Activated CD4-positive, alpha-beta memory T cell treated with anti-CD3 and anti-CD28 coated beads, Interleukin-2, amount 10 ng/mL, durations not matched to agents 7 days and 5 days (primary cell): ENCODE measurements at regions not wholly inside any gene's neighbourhood (a gene's known extent, or its start where the extent isn't known, plus 50 kb on each side); places are given as distances from the start of the nearest gene placed in this dataset.

ENCODE experiments used
- CTCF ChIA-PET: fragments of 350-600 bp; sonication (Branson Sonifier 250); formaldehyde crosslinking; loops from one replicate; lab custom pipeline; 2021; ENCODE audit warnings: antibody characterized with exemption, inconsistent platforms; lab: Charles Lee
- POLR2A ChIA-PET: fragments of 350-600 bp; sonication (Branson Sonifier 250); formaldehyde crosslinking; loops from one replicate; lab custom pipeline; 2021; ENCODE audit warnings: antibody characterized with exemption; lab: Charles Lee
- DNase-seq: peaks from one replicate; pipeline ENCODE4 v3.0.0-alpha.2; 2020
- H3K27ac Mint-ChIP-seq: one replicate; pipeline ENCODE4 v1.8.0; 2021; ENCODE audit warnings: mild to moderate bottlenecking, mixed read lengths
- H3K27me3 Mint-ChIP-seq: one replicate; pipeline ENCODE4 v1.8.0; 2021; ENCODE audit warnings: mixed read lengths
- H3K36me3 Mint-ChIP-seq: one replicate; pipeline ENCODE4 v1.8.0; 2021; ENCODE audit warnings: low read depth, mixed read lengths
- H3K4me1 Mint-ChIP-seq: one replicate; pipeline ENCODE4 v1.8.0; 2021; ENCODE audit warnings: mixed read lengths
- H3K4me3 Mint-ChIP-seq: one replicate; pipeline ENCODE4 v1.8.0; 2021; ENCODE audit warnings: mild to moderate bottlenecking, mixed read lengths
- H3K9me3 Mint-ChIP-seq: one replicate; pipeline ENCODE4 v1.8.0; 2021; ENCODE audit warnings: mixed read lengths

DNA sequence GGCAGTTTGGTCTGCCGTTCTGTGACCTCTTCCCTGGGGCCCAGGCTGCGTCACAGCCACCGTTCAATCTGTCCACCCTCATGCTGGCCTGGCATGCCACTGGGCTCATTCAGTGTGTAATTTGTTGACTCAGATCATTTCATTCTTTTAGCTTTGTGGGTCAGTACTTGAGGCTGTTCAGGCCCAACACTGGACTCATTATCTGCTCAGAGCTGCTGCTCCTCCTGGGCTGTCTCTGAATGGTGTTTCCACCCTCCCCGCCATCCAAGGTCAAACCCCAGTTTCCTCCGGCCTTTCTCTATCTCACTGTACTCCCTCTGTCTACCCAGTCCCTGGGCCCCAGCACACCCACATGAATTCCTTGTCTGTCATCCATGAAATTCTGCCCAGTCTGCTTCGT, 152.4 kb upstream of the NCK2 start:
- H3K27ac Mint-ChIP-seq: no peak overlapping the region
- peaks cover 2% of the 10 kb centered on the region for H3K4me1 Mint-ChIP-seq
- DNase-seq: no peak
- no peaks in the 10 kb centered on the region for H3K27me3 Mint-ChIP-seq
- peaks cover 10% of the 10 kb centered on the region for H3K36me3 Mint-ChIP-seq
- ChIA-PET POLR2A (no interaction called here), CTCF (no interaction called here)
- no peak overlapping the region for H3K4me3 Mint-ChIP-seq
- H3K9me3 Mint-ChIP-seq: peaks cover 18% of the 10 kb centered on the region

DNA sequence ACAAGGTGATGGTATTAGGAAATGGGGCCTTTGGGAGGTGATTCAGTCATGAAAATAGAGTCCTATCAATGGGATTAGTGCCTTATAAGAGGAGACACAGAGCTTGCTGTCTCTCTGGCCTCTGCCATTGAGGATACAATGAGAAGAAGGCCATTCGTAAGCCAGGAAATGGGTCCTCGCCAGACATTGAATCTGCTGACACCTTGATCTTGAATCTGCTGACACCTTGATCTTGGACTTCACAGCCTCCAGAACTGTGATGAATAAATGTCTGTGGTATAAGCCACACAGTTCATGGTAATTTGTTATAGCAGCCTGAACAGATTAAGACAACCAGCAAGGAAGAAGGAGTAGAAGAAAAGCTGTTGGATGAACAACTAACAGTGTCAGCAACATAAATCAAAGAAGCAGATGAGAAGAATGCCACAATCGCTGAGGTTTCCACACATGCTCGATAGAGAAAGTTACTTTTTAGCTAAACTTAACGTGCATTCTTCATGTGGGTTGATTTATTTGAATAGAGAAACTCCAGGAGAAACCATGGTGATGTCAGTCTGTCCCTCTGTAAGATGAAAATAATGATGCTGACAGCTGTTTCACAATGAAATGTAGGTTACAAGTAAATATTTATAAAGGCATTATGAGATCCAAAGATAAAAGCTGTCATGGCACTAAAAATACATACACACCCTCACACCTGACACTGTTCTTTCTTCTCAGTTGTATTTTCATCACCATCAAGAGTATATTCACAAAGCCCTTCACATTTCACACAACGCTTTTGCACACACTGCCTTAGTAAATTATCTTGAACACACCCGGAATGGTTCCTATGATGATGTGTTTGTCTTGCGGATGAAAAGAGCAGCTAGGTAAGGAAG, 153.7 kb upstream of the NCK2 start:
- ChIA-PET CTCF (no interaction called here), POLR2A (no interaction called here)
- no peak for DNase-seq
- H3K9me3 Mint-ChIP-seq: peaks cover 19% of the 10 kb centered on the region
- peaks cover 10% of the 10 kb centered on the region for H3K36me3 Mint-ChIP-seq
- no peaks in the 10 kb centered on the region for H3K27me3 Mint-ChIP-seq
- H3K27ac Mint-ChIP-seq: no peak overlapping the region
- no peak overlapping the region for H3K4me3 Mint-ChIP-seq
- H3K4me1 Mint-ChIP-seq: peaks cover 2% of the 10 kb centered on the region

DNA sequence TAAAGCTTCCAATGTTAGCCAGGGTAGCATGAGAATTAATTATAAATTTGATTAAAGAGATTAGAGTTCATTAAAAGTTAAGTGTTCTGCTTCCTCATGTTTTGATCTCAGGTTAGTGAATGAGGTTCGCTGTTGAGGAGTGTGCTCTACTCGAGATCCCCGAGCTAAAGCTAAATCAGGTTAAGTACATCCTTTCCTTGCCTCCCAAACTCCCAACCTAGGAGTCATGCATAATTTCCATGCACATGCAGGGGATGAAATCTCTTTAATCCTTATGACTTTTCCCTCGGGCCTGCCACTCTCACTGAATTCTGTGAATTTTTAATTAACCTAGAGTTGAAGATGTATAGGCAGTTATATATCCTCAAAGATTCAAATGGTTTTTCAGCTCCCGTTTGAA, 156.1 kb upstream of the NCK2 start:
- POLR2A ChIA-PET: no interaction called here
- Mint-ChIP-seq H3K27ac (no peak overlapping the region), H3K4me3 (no peak overlapping the region), H3K27me3 (no peaks in the 10 kb centered on the region), H3K36me3 (peaks cover 10% of the 10 kb centered on the region), H3K9me3 (peaks cover 19% of the 10 kb centered on the region), H3K4me1 (peaks cover 2% of the 10 kb centered on the region)
- CTCF ChIA-PET: interaction anchor here (1.7 kb wide), 1 partner anchor 12 kb away, joined by 7 read pairs; no protein-coding TSS in a partner anchor
- no peak for DNase-seq

DNA sequence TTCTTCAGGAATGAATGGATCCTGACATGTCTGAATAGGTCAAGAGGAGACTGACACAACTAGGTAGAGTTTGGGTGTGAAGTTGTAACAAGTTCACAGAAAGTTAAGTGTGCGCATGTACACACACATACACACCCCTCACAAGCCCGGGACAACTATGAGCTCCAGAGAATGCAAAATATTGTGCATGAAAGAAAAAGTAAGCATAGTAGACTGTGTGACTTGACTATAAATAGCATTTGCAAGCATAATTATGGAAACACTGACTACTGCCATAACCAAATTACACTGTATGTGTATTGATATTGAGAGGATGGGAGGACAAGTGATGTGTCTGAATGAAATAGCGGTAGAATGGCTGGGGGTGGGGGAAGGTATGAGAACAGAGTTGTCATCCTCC, 157.1 kb upstream of the NCK2 start:
- peaks cover 10% of the 10 kb centered on the region for H3K36me3 Mint-ChIP-seq
- POLR2A ChIA-PET: no interaction called here
- CTCF ChIA-PET: interaction anchor here (1.7 kb wide), 1 partner anchor 11 kb away, joined by 7 read pairs; no protein-coding TSS in a partner anchor
- DNase-seq: no peak
- no peak overlapping the region for H3K4me3 Mint-ChIP-seq
- no peak overlapping the region for H3K27ac Mint-ChIP-seq
- H3K4me1 Mint-ChIP-seq: peaks cover 2% of the 10 kb centered on the region
- H3K9me3 Mint-ChIP-seq: peaks cover 19% of the 10 kb centered on the region
- peaks cover 1% of the 10 kb centered on the region for H3K27me3 Mint-ChIP-seq

DNA sequence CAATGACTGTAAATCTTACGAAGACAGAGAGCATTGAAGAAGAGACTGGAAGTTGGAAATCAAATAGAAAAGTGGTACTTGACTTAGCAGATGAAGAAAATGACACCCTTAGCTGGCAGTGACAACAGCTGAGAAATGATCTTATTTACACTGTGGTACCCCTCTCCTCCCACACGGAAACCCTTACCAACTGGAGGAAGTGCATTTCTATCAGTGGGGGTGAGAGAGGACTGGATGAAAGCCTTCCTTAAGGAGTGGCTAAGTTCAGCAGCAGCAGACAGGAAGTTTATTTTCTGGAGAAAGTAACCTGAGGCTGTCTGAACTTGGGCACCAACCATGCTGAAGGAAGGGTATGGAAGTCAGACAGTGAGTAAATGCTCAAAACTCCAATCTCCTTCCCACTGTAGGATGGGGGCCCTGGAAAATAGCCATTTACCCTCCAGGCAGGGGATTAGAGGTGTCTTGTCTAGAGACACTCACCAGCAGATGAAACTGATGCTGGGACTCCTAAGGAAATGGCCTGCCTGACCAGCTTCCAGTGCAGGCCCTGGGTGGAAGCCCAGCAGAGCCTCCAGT, 160.2 kb upstream of the NCK2 start:
- POLR2A ChIA-PET: no interaction called here
- Mint-ChIP-seq H3K27me3 (peaks cover 2% of the 10 kb centered on the region), H3K4me3 (no peak overlapping the region), H3K27ac (no peak overlapping the region), H3K4me1 (no peaks in the 10 kb centered on the region), H3K36me3 (peaks cover 9% of the 10 kb centered on the region), H3K9me3 (peaks cover 14% of the 10 kb centered on the region)
- DNase-seq: no peak
- CTCF ChIA-PET: no interaction called here

DNA sequence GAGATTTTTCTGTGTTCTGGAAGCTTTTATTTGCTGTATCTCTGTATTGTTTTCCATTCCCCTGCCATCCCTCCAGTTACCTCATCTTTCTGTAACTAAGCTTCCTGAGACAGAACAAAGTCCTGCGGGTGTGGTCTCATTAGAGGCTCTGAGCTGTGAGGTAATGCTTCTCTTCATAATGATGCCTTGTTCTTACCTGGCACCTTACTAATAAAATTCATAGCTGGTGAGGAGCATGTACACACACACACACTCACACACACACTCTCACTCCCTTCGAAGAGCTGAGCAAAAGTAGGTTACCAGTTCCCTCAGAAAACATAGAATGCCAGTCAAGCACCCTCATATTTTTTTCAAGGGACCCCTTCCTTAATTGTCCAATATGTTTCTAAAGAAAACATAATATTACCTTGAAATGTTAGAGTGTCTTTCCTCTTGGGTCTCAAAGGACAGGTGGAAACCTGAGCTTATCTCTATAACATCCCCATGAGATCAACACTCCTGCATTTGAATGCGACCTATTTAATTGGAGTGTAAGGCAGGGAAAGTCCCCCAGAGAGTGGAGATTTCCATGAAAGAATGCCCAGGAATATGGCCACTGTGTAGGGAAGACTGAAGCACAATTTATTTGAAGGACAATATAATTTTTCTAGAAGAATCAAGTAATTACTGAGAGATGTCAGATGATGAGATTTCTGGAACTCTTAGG, 161.6 kb upstream of the NCK2 start:
- Mint-ChIP-seq H3K9me3 (peaks cover 7% of the 10 kb centered on the region), H3K4me1 (no peaks in the 10 kb centered on the region), H3K27ac (no peak overlapping the region), H3K36me3 (peaks cover 5% of the 10 kb centered on the region), H3K27me3 (peaks cover 2% of the 10 kb centered on the region), H3K4me3 (no peak overlapping the region)
- DNase-seq: no peak
- POLR2A ChIA-PET: interaction anchor here (1.0 kb wide), 1 partner anchor 155 kb away, joined by 3 read pairs; no protein-coding TSS in a partner anchor
- CTCF ChIA-PET: interaction anchor here (1.1 kb wide), 1 partner anchor 9 kb away, joined by 3 read pairs; no protein-coding TSS in a partner anchor

DNA sequence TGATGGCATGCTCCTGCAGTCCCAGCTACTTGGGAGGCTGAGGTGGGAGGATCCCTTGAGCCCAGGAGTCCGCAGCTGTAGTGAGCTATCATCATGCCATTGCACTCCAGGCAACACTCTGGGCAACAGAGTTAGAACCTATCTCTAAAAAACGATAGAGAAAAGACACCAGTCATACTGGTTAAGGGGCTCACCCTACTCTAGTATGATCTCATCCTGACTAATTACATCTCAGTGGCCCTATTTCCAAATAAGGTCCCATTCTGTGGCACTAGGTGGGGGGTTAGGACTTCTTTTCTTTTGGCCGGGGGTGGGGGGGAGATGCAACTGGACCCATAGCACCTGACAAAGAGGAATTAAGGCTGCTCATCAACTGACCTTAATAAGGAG, 163.2 kb upstream of the NCK2 start:
- H3K4me3 Mint-ChIP-seq: no peak overlapping the region
- ChIA-PET POLR2A (interaction anchor here (0.9 kb wide), 1 partner anchor 164 kb away, joined by 3 read pairs; no protein-coding TSS in a partner anchor), CTCF (no interaction called here)
- no peak for DNase-seq
- H3K27me3 Mint-ChIP-seq: peaks cover 2% of the 10 kb centered on the region
- H3K27ac Mint-ChIP-seq: no peak overlapping the region
- H3K9me3 Mint-ChIP-seq: no peaks in the 10 kb centered on the region
- H3K36me3 Mint-ChIP-seq: no peaks in the 10 kb centered on the region
- peaks cover 4% of the 10 kb centered on the region for H3K4me1 Mint-ChIP-seq

DNA sequence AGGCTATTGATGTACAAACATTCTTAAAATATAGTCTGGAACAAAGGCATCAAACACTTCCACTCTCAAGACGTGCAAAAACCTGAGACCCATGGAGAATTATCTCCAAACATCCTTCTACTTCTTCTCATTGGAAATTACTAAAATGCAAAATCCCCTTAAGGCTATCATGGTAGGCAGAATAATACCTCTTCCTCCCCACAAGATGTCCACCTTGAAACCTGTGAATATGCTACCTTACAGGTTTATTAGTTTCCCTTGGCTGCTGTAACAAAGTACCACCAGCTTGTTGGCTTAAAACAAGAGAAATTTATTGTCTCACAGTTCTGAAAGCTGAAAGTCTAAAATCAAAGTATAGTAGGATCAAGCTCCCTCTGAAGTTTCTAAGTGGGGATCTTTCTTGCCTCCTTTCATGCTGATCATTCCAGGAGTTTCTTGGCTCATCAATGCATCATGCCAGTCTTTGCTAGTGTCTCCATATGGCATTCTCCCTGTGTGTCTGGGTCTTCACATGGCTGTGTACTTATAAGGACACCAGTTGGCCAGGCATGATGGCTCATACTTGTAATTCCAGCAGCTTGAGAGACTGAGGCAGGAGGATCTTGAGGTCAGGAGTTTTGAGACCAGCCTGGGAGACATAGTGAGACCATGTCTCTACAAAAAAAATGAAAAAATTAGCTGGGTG, 163.7 kb upstream of the NCK2 start:
- Mint-ChIP-seq H3K27me3 (peaks cover 2% of the 10 kb centered on the region), H3K36me3 (no peaks in the 10 kb centered on the region), H3K9me3 (no peaks in the 10 kb centered on the region), H3K4me3 (no peak overlapping the region), H3K27ac (no peak overlapping the region), H3K4me1 (peaks cover 8% of the 10 kb centered on the region)
- no peak for DNase-seq
- ChIA-PET CTCF (no interaction called here), POLR2A (interaction anchor here (0.9 kb wide), 1 partner anchor 165 kb away, joined by 3 read pairs; no protein-coding TSS in a partner anchor)

DNA sequence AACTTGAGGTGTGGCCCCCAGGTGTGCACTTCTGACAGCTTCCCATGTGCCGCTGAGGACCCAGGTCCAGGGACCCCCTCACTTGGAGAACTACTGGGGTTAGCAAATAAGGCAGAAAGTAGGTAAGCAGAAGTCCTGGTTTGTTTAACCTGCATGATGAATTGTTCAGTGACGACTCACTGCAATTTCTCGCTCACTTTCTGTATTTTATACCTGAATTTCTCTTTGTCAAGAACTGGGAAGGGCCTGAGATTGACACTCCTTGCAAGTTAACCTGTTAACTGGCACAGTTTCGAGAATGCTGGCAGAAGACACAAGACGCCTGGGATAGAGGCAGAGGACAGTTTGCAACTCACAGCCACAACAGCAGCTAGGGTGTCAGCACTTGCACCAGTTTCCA, 164.5 kb upstream of the NCK2 start:
- no peaks in the 10 kb centered on the region for H3K36me3 Mint-ChIP-seq
- POLR2A ChIA-PET: no interaction called here

DNA sequence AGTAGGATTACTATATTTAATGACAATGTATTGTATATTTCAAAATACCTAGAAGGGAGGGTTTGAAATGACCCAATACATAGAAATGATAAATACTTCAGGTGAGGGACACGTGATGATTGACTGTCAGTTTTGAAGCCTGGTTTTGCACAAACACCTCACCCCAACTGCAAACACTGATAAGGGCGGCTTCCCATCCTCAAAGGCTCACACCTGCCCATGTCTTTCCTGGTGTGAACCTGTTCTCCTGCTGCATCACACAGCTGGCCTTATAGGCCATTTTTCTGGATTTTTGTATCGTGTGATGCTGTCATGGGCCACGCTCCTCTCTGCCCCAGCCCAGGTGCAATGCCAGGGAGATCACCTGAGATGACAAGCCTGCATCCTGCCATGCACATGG, 166.5 kb upstream of the NCK2 start:
- H3K36me3 Mint-ChIP-seq: no peaks in the 10 kb centered on the region
- no peak for DNase-seq
- CTCF ChIA-PET: interaction anchor here (2.7 to 3.1 kb wide), 2 partner anchors 210 to 520 kb away, joined by 10 to 63 read pairs; no protein-coding TSS in a partner anchor
- H3K9me3 Mint-ChIP-seq: no peaks in the 10 kb centered on the region
- POLR2A ChIA-PET: interaction anchor here (1.3 kb wide), 1 partner anchor 168 kb away, joined by 5 read pairs; no protein-coding TSS in a partner anchor
- H3K27me3 Mint-ChIP-seq: peaks cover 7% of the 10 kb centered on the region
- H3K4me3 Mint-ChIP-seq: no peak overlapping the region
- no peak overlapping the region for H3K27ac Mint-ChIP-seq
- peaks cover 18% of the 10 kb centered on the region for H3K4me1 Mint-ChIP-seq

More for the DNA sequence above, 164.5 kb upstream of the NCK2 start:
- CTCF ChIA-PET: no interaction called here
- peaks cover 4% of the 10 kb centered on the region for H3K27me3 Mint-ChIP-seq
- peaks cover 13% of the 10 kb centered on the region for H3K4me1 Mint-ChIP-seq
- no peaks in the 10 kb centered on the region for H3K9me3 Mint-ChIP-seq
- no peak overlapping the region for H3K4me3 Mint-ChIP-seq
- H3K27ac Mint-ChIP-seq: no peak overlapping the region
- no peak for DNase-seq

DNA sequence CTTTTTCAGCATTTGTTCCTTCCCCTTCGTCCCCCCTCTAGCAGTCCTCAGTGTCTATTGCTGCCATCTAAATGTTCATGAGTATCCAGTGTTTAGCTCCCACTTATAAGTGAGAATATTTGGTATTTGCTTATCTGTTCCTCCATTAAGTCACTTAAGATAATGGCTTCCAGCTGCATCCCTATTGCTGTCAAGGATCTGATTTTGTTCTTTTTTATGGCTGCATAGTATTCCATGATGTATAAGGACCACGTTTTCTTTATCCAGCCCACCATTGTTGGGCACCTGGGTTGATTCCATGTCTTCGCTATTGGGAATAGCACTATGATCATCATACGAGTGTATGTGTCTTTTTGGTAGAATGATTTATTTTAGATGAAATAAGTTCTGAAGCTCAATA, 166.9 kb upstream of the NCK2 start:
- Mint-ChIP-seq H3K9me3 (no peaks in the 10 kb centered on the region), H3K27ac (no peak overlapping the region), H3K36me3 (no peaks in the 10 kb centered on the region), H3K27me3 (peaks cover 7% of the 10 kb centered on the region), H3K4me3 (no peak overlapping the region), H3K4me1 (peaks cover 21% of the 10 kb centered on the region)
- POLR2A ChIA-PET: interaction anchor here (1.3 to 1.5 kb wide), 2 partner anchors 168 to 210 kb away, joined by 3 to 5 read pairs; no protein-coding TSS in a partner anchor
- no peak for DNase-seq
- CTCF ChIA-PET: interaction anchor here (1.1 to 3.1 kb wide), 6 partner anchors 203 to 965 kb away, joined by 3 to 63 read pairs (median 5); no protein-coding TSS in a partner anchor
